ENCODE measurements at regions not wholly inside any gene's neighbourhood (a gene's known extent, or its start where the extent isn't known, plus 50 kb on each side); places are given as distances from the start of the nearest gene placed in this dataset.
"Not testable (repeated sequence)": the region's sequence is repeated elsewhere in the genome, so short reads cannot be mapped to it uniquely, and the experiment has no call there.

- intact Hi-C loops (cut with DNase I; ENCODE audit: low total_unique reads), result no loop called here
- 65 to 73% methylated on average over 3 of the region's 3 CpGs for WGBS, 2 donors
- H3K27me3 ChIP-seq, result no peaks in the 10 kb centered on the region
- no peaks in the 10 kb centered on the region for H3K4me1 ChIP-seq
- no peak overlapping the region for H3K27ac ChIP-seq
- no peaks in the 10 kb centered on the region for H3K9me3 ChIP-seq
- no peak for DNase-seq
- TF ChIP-seq CTCF (IDR thresholded peaks at IDR 0.05) (no peak), POLR2A (IDR thresholded peaks at IDR 0.05) (no peak)
- no peak overlapping the region for H3K4me3 ChIP-seq
- H3K36me3 ChIP-seq (ENCODE audit: low read depth, missing control alignments), result no peaks in the 10 kb centered on the region
Measured at GRCh38 chr6:106745197-106745770, 115.9 kb downstream of the QRSL1 start.

GRCh38 chr6:106744781-106745180 is 115.4 kb downstream of the QRSL1 start:
- Histone ChIP-seq H3K27me3 (no peaks in the 10 kb centered on the region), H3K4me3 (no peak overlapping the region), H3K9me3 (no peaks in the 10 kb centered on the region), H3K4me1 (no peaks in the 10 kb centered on the region), H3K36me3 (ENCODE audit: low read depth, missing control alignments) (no peaks in the 10 kb centered on the region), H3K27ac (no peak overlapping the region)
- DNase-seq, result no peak
- intact Hi-C loops (cut with DNase I; ENCODE audit: low total_unique reads), result no loop called here
- WGBS, 2 donors, result 70 to 82% methylated on average over 2 of the region's 2 CpGs
- TF ChIP-seq CTCF (IDR thresholded peaks at IDR 0.05) (no peak), POLR2A (IDR thresholded peaks at IDR 0.05) (no peak)

- H3K27ac ChIP-seq; H3K4me1 ChIP-seq; H3K36me3 ChIP-seq (ENCODE audit: low read depth, missing control alignments); H3K9me3 ChIP-seq; intact Hi-C loops (cut with DNase I; ENCODE audit: low total_unique reads); H3K27me3 ChIP-seq; H3K4me3 ChIP-seq: not testable (repeated sequence)
- 38 to 40% methylated on average over 2 of the region's 2 CpGs for WGBS, 2 donors
- DNase-seq, result peak; percentile 25
Measured at GRCh38 chr6:106744029-106744428, 114.7 kb downstream of the QRSL1 start.

DNA sequence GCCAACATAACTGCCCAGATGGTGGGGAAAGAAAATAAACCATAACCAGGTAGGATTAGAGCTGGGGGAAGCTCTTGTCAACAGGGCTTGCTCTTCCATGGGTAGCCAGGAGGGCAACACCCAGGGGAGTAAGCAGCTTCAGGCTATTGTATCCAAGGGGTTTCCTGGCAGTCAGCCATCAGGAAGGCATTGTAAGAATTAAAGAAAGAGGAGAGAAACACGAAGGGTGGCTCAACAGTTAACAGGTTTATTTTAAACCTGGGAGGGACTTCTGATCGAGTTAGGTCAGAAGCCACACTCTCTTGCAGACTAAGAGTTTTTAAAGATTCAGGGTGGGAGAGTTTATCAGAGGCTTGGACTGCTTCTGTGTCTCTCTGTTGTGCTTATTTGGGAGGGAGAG is 114.2 kb downstream of the QRSL1 start:
- Histone ChIP-seq H3K27me3 (no peaks in the 10 kb centered on the region), H3K36me3 (ENCODE audit: low read depth, missing control alignments) (no peaks in the 10 kb centered on the region), H3K27ac (no peak overlapping the region), H3K4me3 (no peak overlapping the region), H3K9me3 (no peaks in the 10 kb centered on the region), H3K4me1 (no peaks in the 10 kb centered on the region)
- no peak for TF ChIP-seq CTCF (IDR thresholded peaks at IDR 0.05)
- no peak for TF ChIP-seq POLR2A (IDR thresholded peaks at IDR 0.05)
- intact Hi-C loops (cut with DNase I; ENCODE audit: low total_unique reads), result no loop called here
- no peak for DNase-seq
- 35 to 50% methylated on average over 2 of the region's 2 CpGs for WGBS, 2 donors

DNA sequence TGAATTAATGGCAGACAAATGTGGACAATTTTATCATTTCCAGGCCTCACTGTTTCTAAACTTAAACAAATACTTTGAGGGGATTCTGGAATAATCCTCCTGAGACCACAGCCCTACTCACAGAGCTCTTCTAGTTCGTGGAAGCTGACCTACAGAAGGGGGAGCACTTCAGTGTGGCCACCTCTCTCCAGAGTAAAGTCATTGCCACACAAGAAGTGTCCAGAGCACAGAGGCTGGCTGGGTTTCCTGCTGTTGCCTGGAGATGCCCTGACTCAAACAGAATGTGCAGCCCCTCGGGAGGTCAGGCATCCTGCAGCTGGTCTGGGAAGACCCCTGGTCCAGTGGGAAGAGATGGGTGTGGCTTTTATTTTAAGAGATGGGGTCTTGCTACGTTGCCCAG is 110.9 kb downstream of the QRSL1 start:
- H3K4me3 ChIP-seq, result no peak overlapping the region
- intact Hi-C loops (cut with DNase I; ENCODE audit: low total_unique reads), result no loop called here
- H3K36me3 ChIP-seq (ENCODE audit: low read depth, missing control alignments), result no peaks in the 10 kb centered on the region
- no peak for DNase-seq
- no peaks in the 10 kb centered on the region for H3K9me3 ChIP-seq
- no peaks in the 10 kb centered on the region for H3K27me3 ChIP-seq
- WGBS, 2 donors, result 70 to 76% methylated on average over 3 of the region's 3 CpGs
- H3K4me1 ChIP-seq, result no peaks in the 10 kb centered on the region
- H3K27ac ChIP-seq, result no peak overlapping the region
- TF ChIP-seq CTCF (IDR thresholded peaks at IDR 0.05) (no peak), POLR2A (IDR thresholded peaks at IDR 0.05) (no peak)

All from testis (tissue), 2 donors.